ENCODE measurements at regions not wholly inside any gene's neighbourhood (a gene's known extent, or its start where the extent isn't known, plus 50 kb on each side); places are given as distances from the start of the nearest gene placed in this dataset.
"Not testable (repeated sequence)": the region's sequence is repeated elsewhere in the genome, so short reads cannot be mapped to it uniquely, and the experiment has no call there.

GRCh38 chr5:161001604-161002003 is 149.6 kb upstream of the ATP10B start:
- H3K27me3 ChIP-seq = no peaks in the 10 kb centered on the region
- WGBS, 2 donors (ENCODE audit: low coverage in 1 of 2) = 57 to 86% methylated on average over 1 of the region's 1 CpG

GRCh38 chr5:161001142-161001541 is 149.1 kb upstream of the ATP10B start:
- not testable (repeated sequence) for ATAC-seq, H3K4me1 ChIP-seq, H3K4me3 ChIP-seq, H3K27ac ChIP-seq, H3K36me3 ChIP-seq, H3K27me3 ChIP-seq
- WGBS, 2 donors (ENCODE audit: low coverage in 1 of 2) = 67 to 80% methylated on average over 1 of the region's 1 CpG
- H3K9me3 ChIP-seq = peaks cover 0 to 25% (median 0%) of the 10 kb centered on the region in 3 donors

More at GRCh38 chr5:161001604-161002003, 149.6 kb upstream of the ATP10B start:
- ATAC-seq = no peak
- H3K9me3 ChIP-seq = peaks cover 0 to 26% (median 0%) of the 10 kb centered on the region in 3 donors
- H3K4me3 ChIP-seq = no peak overlapping the region
- H3K27ac ChIP-seq = no peak overlapping the region
- no peaks in the 10 kb centered on the region for H3K4me1 ChIP-seq
- no peaks in the 10 kb centered on the region for H3K36me3 ChIP-seq
- TF ChIP-seq CTCF (IDR thresholded peaks at IDR 0.05) = no peak
- TF ChIP-seq POLR2AphosphoS5 (IDR thresholded peaks at IDR 0.05) = no peak
- TF ChIP-seq EP300 (IDR thresholded peaks at IDR 0.05) = no peak
- no peak for TF ChIP-seq POLR2A (IDR thresholded peaks at IDR 0.05)

DNA sequence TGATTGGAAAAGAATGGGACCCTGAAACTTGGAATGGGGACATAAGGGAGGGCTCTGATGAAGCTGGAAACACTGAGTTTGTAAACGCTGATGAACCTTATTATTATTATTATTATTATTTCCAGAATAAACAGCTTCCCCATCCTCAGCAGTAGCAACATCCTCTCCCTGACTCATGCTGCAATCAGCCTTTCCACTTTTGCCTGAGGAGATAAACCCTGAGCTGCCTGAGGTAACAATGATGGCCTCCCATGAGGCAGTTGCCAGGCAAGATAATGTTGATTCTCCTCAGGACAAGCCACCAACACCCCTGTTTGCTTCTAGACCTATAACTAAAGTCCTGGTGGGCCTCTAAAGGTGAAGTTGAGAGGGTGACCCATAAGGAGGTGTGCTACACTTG is 139.2 kb upstream of the ATP10B start:
- 85 to 100% methylated on average over 1 of the region's 1 CpG for WGBS, 2 donors (ENCODE audit: low coverage in 1 of 2)
- no peaks in the 10 kb centered on the region for H3K27me3 ChIP-seq
- TF ChIP-seq EP300 (IDR thresholded peaks at IDR 0.05) = no peak
- no peak for TF ChIP-seq POLR2A (IDR thresholded peaks at IDR 0.05)
- TF ChIP-seq POLR2AphosphoS5 (IDR thresholded peaks at IDR 0.05) = no peak
- no peak for TF ChIP-seq CTCF (IDR thresholded peaks at IDR 0.05)

GRCh38 chr5:160979385-160979784 is 127.4 kb upstream of the ATP10B start:
- WGBS, 2 donors (ENCODE audit: low coverage in 1 of 2) = 20 to 60% methylated on average over 1 to 2 of the region's 3 CpGs
- Histone ChIP-seq H3K9me3 (no peaks in the 10 kb centered on the region), H3K4me1 (no peaks in the 10 kb centered on the region), H3K36me3 (no peaks in the 10 kb centered on the region), H3K4me3 (no peak overlapping the region), H3K27me3 (no peaks in the 10 kb centered on the region), H3K27ac (no peak overlapping the region)
- TF ChIP-seq CTCF (IDR thresholded peaks at IDR 0.05) (no peak), POLR2AphosphoS5 (IDR thresholded peaks at IDR 0.05) (no peak), POLR2A (IDR thresholded peaks at IDR 0.05) (no peak), EP300 (IDR thresholded peaks at IDR 0.05) (no peak)
- ATAC-seq = no peak

More for the DNA sequence above, 139.2 kb upstream of the ATP10B start:
- Histone ChIP-seq H3K4me3 (no peak overlapping the region), H3K9me3 (peaks cover 0 to 15% (median 0%) of the 10 kb centered on the region in 3 donors), H3K4me1 (no peaks in the 10 kb centered on the region), H3K36me3 (no peaks in the 10 kb centered on the region), H3K27ac (no peak overlapping the region)
- ATAC-seq = no peak

DNA sequence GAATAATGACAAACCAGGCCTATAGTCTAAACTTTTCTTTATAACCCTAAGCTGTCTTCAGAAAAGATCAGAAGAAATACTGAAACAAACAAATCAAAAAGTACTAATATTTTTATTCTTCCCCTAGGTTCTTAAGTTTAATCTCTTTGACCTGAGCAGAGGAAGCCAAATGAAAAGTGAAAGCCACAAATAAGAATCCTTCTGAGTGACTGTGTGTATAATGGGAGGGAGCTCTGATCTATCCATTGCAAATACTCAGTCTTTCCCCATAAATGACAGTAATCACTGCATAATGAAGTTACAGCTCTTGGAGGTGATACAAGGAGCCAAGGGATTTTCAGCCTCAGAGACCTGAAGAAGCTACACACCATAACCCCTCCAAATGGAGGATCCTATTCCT is 126.9 kb upstream of the ATP10B start:
- Histone ChIP-seq H3K4me1 (no peaks in the 10 kb centered on the region), H3K27ac (no peak overlapping the region), H3K9me3 (no peaks in the 10 kb centered on the region), H3K27me3 (no peaks in the 10 kb centered on the region), H3K4me3 (no peak overlapping the region), H3K36me3 (no peaks in the 10 kb centered on the region)
- ATAC-seq = no peak
- TF ChIP-seq CTCF (IDR thresholded peaks at IDR 0.05) (no peak), EP300 (IDR thresholded peaks at IDR 0.05) (no peak)

DNA sequence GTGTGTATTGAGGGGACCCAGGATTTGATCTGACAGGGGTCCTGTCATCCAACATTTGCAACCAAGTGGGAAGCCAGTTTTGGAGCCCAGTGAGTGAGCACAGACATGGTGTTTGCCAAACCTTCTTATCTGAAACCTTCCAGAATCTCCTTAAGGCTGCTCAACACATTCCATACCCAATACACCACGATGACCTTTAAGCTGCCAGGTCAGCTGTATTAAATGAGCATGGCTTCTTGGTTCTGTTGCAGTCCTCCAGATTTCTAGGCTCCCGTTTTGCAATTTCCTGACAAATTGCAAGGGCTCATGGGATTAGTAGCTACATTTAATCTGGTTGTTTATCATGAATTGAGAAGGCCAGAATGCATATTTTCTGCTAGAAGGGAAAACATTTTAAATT is 124.2 kb upstream of the ATP10B start:
- no peak for TF ChIP-seq POLR2AphosphoS5 (IDR thresholded peaks at IDR 0.05)
- no peak for TF ChIP-seq CTCF (IDR thresholded peaks at IDR 0.05)
- no peak for TF ChIP-seq POLR2A (IDR thresholded peaks at IDR 0.05)
- TF ChIP-seq EP300 (IDR thresholded peaks at IDR 0.05) = no peak
- no peaks in the 10 kb centered on the region for H3K27me3 ChIP-seq
- H3K4me1 ChIP-seq = no peaks in the 10 kb centered on the region
- ATAC-seq = no peak
- no peak overlapping the region for H3K4me3 ChIP-seq
- WGBS, 2 donors (ENCODE audit: low coverage in 1 of 2) = 80 to 83% methylated on average over 1 to 2 of the region's 2 CpGs
- H3K9me3 ChIP-seq = no peaks in the 10 kb centered on the region
- no peaks in the 10 kb centered on the region for H3K36me3 ChIP-seq
- no peak overlapping the region for H3K27ac ChIP-seq

Data from gastroesophageal sphincter (tissue), 4 donors.